ENCODE measurements at regions not wholly inside any gene's neighbourhood (a gene's known extent, or its start where the extent isn't known, plus 50 kb on each side); places are given as distances from the start of the nearest gene placed in this dataset.

DNA sequence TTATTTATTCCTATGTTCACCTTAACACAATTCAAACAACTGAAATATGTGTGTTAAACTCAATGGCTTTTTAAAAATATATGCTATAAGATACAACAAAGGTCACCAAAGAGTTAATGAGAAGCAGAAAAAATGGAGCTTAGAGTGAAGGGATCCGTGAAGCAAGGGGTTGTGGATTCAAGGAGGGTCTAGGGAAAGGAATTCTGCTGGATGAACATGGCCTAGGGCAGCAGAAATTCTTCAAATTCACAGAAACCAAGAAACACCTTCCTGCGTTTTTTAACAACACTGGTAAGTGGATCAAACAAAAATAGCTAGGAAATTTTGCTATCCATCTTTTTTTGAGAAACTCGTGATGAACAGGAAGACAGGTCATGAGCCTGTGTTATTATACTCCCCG is 59.3 kb upstream of the PLSCR5 start:
- Histone ChIP-seq H3K36me3 (ENCODE audit: low read depth) (no peaks in the 10 kb centered on the region), H3K27me3 (ENCODE audit: insufficient read depth, poor library complexity, severe bottlenecking) (no peaks in the 10 kb centered on the region), H3K27ac (ENCODE audit: poor library complexity, severe bottlenecking) (no peak overlapping the region), H3K4me1 (ENCODE audit: insufficient read depth, poor library complexity, severe bottlenecking) (no peaks in the 10 kb centered on the region), H3K9me3 (ENCODE audit: severe bottlenecking) (no peaks in the 10 kb centered on the region), H3K4me3 (ENCODE audit: severe bottlenecking) (no peak overlapping the region)
- TF ChIP-seq, protein P1, sequence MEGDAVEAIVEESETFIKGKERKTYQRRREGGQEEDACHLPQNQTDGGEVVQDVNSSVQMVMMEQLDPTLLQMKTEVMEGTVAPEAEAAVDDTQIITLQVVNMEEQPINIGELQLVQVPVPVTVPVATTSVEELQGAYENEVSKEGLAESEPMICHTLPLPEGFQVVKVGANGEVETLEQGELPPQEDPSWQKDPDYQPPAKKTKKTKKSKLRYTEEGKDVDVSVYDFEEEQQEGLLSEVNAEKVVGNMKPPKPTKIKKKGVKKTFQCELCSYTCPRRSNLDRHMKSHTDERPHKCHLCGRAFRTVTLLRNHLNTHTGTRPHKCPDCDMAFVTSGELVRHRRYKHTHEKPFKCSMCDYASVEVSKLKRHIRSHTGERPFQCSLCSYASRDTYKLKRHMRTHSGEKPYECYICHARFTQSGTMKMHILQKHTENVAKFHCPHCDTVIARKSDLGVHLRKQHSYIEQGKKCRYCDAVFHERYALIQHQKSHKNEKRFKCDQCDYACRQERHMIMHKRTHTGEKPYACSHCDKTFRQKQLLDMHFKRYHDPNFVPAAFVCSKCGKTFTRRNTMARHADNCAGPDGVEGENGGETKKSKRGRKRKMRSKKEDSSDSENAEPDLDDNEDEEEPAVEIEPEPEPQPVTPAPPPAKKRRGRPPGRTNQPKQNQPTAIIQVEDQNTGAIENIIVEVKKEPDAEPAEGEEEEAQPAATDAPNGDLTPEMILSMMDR (IDR thresholded peaks at IDR 0.05; ENCODE audit: poor library complexity, severe bottlenecking) = no peak
- no peak for DNase-seq (ENCODE audit: low spot score)
- no peak for ATAC-seq (ENCODE audit: low read depth)

GRCh38 chr3:146658841-146659240 is 53.7 kb upstream of the PLSCR5 start:
- Histone ChIP-seq H3K27me3 (ENCODE audit: insufficient read depth, poor library complexity, severe bottlenecking) (no peaks in the 10 kb centered on the region), H3K27ac (ENCODE audit: poor library complexity, severe bottlenecking) (no peak overlapping the region), H3K36me3 (ENCODE audit: low read depth) (no peaks in the 10 kb centered on the region), H3K9me3 (ENCODE audit: severe bottlenecking) (no peaks in the 10 kb centered on the region), H3K4me1 (ENCODE audit: insufficient read depth, poor library complexity, severe bottlenecking) (no peaks in the 10 kb centered on the region), H3K4me3 (ENCODE audit: severe bottlenecking) (no peak overlapping the region)
- DNase-seq (ENCODE audit: low spot score) (no peak), ATAC-seq (ENCODE audit: low read depth) (no peak)
- TF ChIP-seq, protein P1 (IDR thresholded peaks at IDR 0.05; ENCODE audit: poor library complexity, severe bottlenecking) = no peak

GRCh38 chr3:146655333-146655996 is 50.3 kb upstream of the PLSCR5 start:
- no peaks in the 10 kb centered on the region for H3K36me3 ChIP-seq (ENCODE audit: low read depth)
- H3K4me1 ChIP-seq (ENCODE audit: insufficient read depth, poor library complexity, severe bottlenecking) = no peaks in the 10 kb centered on the region
- H3K27me3 ChIP-seq (ENCODE audit: insufficient read depth, poor library complexity, severe bottlenecking) = no peaks in the 10 kb centered on the region
- H3K9me3 ChIP-seq (ENCODE audit: severe bottlenecking) = no peaks in the 10 kb centered on the region
- ATAC-seq (ENCODE audit: low read depth) (no peak), DNase-seq (ENCODE audit: low spot score) (no peak)
- H3K27ac ChIP-seq (ENCODE audit: poor library complexity, severe bottlenecking) = no peak overlapping the region
- no peak overlapping the region for H3K4me3 ChIP-seq (ENCODE audit: severe bottlenecking)
- TF ChIP-seq, protein P1 (IDR thresholded peaks at IDR 0.05; ENCODE audit: poor library complexity, severe bottlenecking) = no peak
